Esophagus muscularis mucosa (tissue), 4 donors: ENCODE measurements at regions not wholly inside any gene's neighbourhood (a gene's known extent, or its start where the extent isn't known, plus 50 kb on each side); places are given as distances from the start of the nearest gene placed in this dataset.

Experiments
- DNase-seq: peaks from one replicate; pipeline ENCODE4 v3.0.0-alpha.2; 2017; ENCODE audit errors: extremely low spot score
- H3K27ac ChIP-seq, 4 donors: fragments of 200-600 bp; sonication (generic); replicated peaks in 1 of 4; 1 replicate in 3 of 4; 2 replicates in 1 of 4; pipeline ENCODE4 v1.5.1; 2016 to 2019; ENCODE audit warnings: mild to moderate bottlenecking in 1 of 4
- H3K27me3 ChIP-seq, 4 donors: fragments of 200-600 bp; sonication (generic); one replicate each; pipeline versions ENCODE4 v1.5.1 to v1.6.0; 2016 to 2019
- H3K36me3 ChIP-seq, 4 donors: fragments of 200-600 bp; sonication (generic); one replicate each; pipeline ENCODE4 v1.5.1; 2016 to 2019
- H3K4me1 ChIP-seq, 4 donors: fragments of 200-600 bp; sonication (generic); one replicate each; pipeline ENCODE4 v1.5.1; 2016 to 2019
- H3K4me3 ChIP-seq, 4 donors: fragments of 200-600 bp; sonication (generic); 1 replicate in 2 of 4; 2 replicates in 2 of 4; pipeline ENCODE4 v1.5.1; 2016 to 2019; ENCODE audit warnings: mild to moderate bottlenecking in 4 of 4, moderate library complexity in 1 of 4
- H3K9me3 ChIP-seq, 4 donors: fragments of 200-600 bp; sonication (generic); 1 replicate in 3 of 4; 2 replicates in 1 of 4; pipeline ENCODE4 v1.5.1; 2016 to 2019
- CTCF ChIP-seq, 3 experiments: fragments of 200-600 bp in 2 of 3; fragments of 450-650 bp in 1 of 3; sonication (generic) in 2 of 3; IDR thresholded peaks; one replicate each; pipeline ENCODE4 v1.5.1; 2017 to 2019; ENCODE audit warnings: antibody characterized with exemption in 3 of 3, mild to moderate bottlenecking in 2 of 3, moderate library complexity in 1 of 3
- EP300 ChIP-seq: sonication (generic); formaldehyde crosslinking; IDR thresholded peaks from one replicate; pipeline ENCODE4 v1.6.1; 2017; ENCODE audit warnings: antibody characterized with exemption
- POLR2A ChIP-seq: fragments of 450-650 bp; IDR thresholded peaks from one replicate; pipeline ENCODE4 v1.6.1; 2017; ENCODE audit warnings: antibody characterized with exemption, moderate library complexity, mild to moderate bottlenecking, low read depth
- POLR2AphosphoS5 ChIP-seq, 2 donors: sonication (generic); formaldehyde crosslinking; IDR thresholded peaks; one replicate each; pipeline ENCODE4 v1.6.1; 2017; ENCODE audit warnings: antibody characterized with exemption in 2 of 2
- WGBS: methylation state at CpG from one replicate; pipeline ENCODE4 v1.1.5; 2018; 5-methylcytosine and 5-hydroxymethylcytosine counted together
- intact Hi-C: fragments of 100-400 bp; cut with DNase I; formaldehyde crosslinking; loops from one replicate; pipeline ENCODE4 v1.15.1; 2023

- Histone ChIP-seq H3K4me1 (peaks cover 18 to 86% (median 82%) of the 10 kb centered on the region in 4 donors), H3K27me3 (no peaks in the 10 kb centered on the region), H3K9me3 (no peaks in the 10 kb centered on the region), H3K4me3 (no peak overlapping the region), H3K36me3 (no peaks in the 10 kb centered on the region), H3K27ac (peak overlapping the region; percentile 86 to 90 (median 89))
- 90% methylated on average over 2 of the region's 2 CpGs for WGBS
- intact Hi-C loops, result no loop called here
- DNase-seq, result no peak
- TF ChIP-seq CTCF (IDR thresholded peaks at IDR 0.05) (peak in 2 of 3 experiments; percentile 13), EP300 (no peak)
Measured at GRCh38 chr3:159781867-159782266, 206.8 kb upstream of the IL12A start.

- no peaks in the 10 kb centered on the region for H3K36me3 ChIP-seq
- TF ChIP-seq EP300 (no peak), CTCF (IDR thresholded peaks at IDR 0.05) (no peak), POLR2AphosphoS5 (IDR thresholded peaks at IDR 0.05) (no peak), POLR2A (no peak)
- 84% methylated on average over 5 of the region's 5 CpGs for WGBS
- peaks cover 25 to 87% (median 83%) of the 10 kb centered on the region in 4 donors for H3K4me1 ChIP-seq
- no peaks in the 10 kb centered on the region for H3K27me3 ChIP-seq
- no peak overlapping the region for H3K4me3 ChIP-seq
- intact Hi-C loops, result no loop called here
- DNase-seq, result no peak
- peak overlapping the region; percentile 86 to 90 (median 89) for H3K27ac ChIP-seq
- H3K9me3 ChIP-seq, result no peaks in the 10 kb centered on the region
Measured at GRCh38 chr3:159782724-159783421, 205.8 kb upstream of the IL12A start.

GRCh38 chr3:159783780-159784742 lies 204.6 kb upstream of the IL12A start:
- peak overlapping the region; percentile 86 to 90 (median 89) for H3K27ac ChIP-seq

GRCh38 chr3:159785273-159785708 lies 203.3 kb upstream of the IL12A start:
- Histone ChIP-seq H3K27me3 (no peaks in the 10 kb centered on the region), H3K4me3 (no peak overlapping the region), H3K9me3 (no peaks in the 10 kb centered on the region), H3K36me3 (no peaks in the 10 kb centered on the region), H3K27ac (peak overlapping the region; percentile 86 to 90 (median 89)), H3K4me1 (peaks cover 32 to 98% (median 91%) of the 10 kb centered on the region in 4 donors)
- DNase-seq, result no peak
- WGBS, result 48% methylated on average over 1 of the region's 1 CpG
- TF ChIP-seq POLR2A (no peak), EP300 (no peak), CTCF (IDR thresholded peaks at IDR 0.05) (no peak), POLR2AphosphoS5 (IDR thresholded peaks at IDR 0.05) (no peak)
- intact Hi-C loops, result no loop called here

More at GRCh38 chr3:159783780-159784742, 204.6 kb upstream of the IL12A start:
- Histone ChIP-seq H3K4me1 (peaks cover 32 to 91% (median 87%) of the 10 kb centered on the region in 4 donors), H3K36me3 (no peaks in the 10 kb centered on the region), H3K4me3 (peak overlapping the region; percentile 1 to 32 (median 16)), H3K9me3 (no peaks in the 10 kb centered on the region), H3K27me3 (no peaks in the 10 kb centered on the region)
- 61% methylated on average over 13 of the region's 13 CpGs for WGBS
- DNase-seq, result no peak
- TF ChIP-seq CTCF (IDR thresholded peaks at IDR 0.05) (no peak), POLR2AphosphoS5 (IDR thresholded peaks at IDR 0.05) (peak; percentile 39 to 78), EP300 (peak; percentile 90)
- intact Hi-C loops, result no loop called here
